ENCODE measurements at regions not wholly inside any gene's neighbourhood (a gene's known extent, or its start where the extent isn't known, plus 50 kb on each side); places are given as distances from the start of the nearest gene placed in this dataset.

DNA sequence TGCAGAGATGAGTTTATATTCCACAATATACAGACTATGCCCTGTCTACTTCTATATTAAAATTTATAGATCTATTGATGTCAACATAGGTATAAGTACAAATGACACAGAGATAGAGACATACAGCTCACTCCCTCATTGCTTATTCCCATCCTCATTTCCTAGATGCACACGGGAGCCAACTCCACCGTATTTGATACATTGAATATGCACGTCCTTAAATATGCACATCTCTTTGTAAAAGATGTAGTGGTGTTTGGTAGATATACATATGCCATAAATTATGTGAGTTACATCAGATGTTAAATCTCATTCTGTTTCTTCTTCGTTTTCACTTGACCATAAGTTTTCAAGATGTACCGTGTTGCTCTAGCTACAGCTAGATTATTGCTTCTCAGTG, 179.2 kb upstream of the RAB6C start:
- H3K27me3 ChIP-seq = peaks cover 12% of the 10 kb centered on the region
- no peaks in the 10 kb centered on the region for H3K36me3 ChIP-seq
- H3K9me3 ChIP-seq = no peaks in the 10 kb centered on the region
- no peaks in the 10 kb centered on the region for H3K4me1 ChIP-seq
- H3K27ac ChIP-seq = no peak overlapping the region
- no peak for ATAC-seq
- TF ChIP-seq POLR2AphosphoS5 (IDR thresholded peaks at IDR 0.05) = no peak
- TF ChIP-seq POLR2A (IDR thresholded peaks at IDR 0.05) = no peak
- TF ChIP-seq, protein P1, sequence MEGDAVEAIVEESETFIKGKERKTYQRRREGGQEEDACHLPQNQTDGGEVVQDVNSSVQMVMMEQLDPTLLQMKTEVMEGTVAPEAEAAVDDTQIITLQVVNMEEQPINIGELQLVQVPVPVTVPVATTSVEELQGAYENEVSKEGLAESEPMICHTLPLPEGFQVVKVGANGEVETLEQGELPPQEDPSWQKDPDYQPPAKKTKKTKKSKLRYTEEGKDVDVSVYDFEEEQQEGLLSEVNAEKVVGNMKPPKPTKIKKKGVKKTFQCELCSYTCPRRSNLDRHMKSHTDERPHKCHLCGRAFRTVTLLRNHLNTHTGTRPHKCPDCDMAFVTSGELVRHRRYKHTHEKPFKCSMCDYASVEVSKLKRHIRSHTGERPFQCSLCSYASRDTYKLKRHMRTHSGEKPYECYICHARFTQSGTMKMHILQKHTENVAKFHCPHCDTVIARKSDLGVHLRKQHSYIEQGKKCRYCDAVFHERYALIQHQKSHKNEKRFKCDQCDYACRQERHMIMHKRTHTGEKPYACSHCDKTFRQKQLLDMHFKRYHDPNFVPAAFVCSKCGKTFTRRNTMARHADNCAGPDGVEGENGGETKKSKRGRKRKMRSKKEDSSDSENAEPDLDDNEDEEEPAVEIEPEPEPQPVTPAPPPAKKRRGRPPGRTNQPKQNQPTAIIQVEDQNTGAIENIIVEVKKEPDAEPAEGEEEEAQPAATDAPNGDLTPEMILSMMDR (IDR thresholded peaks at IDR 0.05) = no peak
- no peak for TF ChIP-seq EP300 (IDR thresholded peaks at IDR 0.05)
- no peak overlapping the region for H3K4me3 ChIP-seq
- WGBS, 2 donors (ENCODE audit: low coverage in 1 of 2) = 78 to 85% methylated on average over 5 of the region's 5 CpGs

DNA sequence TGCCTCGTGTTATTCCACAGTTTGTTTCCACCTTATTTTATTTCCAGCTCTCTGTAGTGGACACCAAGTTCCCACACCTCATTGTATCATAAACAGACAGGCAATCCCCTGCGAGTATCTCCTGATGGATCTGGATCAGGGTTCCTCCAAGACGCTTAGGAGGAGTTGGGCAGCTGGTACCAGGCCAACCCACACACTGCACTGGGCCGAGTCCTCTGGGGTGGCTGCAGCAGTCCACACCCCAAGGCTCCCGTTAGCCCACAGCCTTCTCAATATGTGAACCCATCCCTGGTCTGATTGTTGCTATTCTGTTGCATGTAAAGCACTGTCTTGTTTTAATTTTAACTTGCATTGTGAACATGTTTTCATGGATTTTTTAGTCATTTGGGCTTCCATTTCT, 178.8 kb upstream of the RAB6C start:
- TF ChIP-seq EP300 (IDR thresholded peaks at IDR 0.05) (no peak), POLR2AphosphoS5 (IDR thresholded peaks at IDR 0.05) (no peak), POLR2A (IDR thresholded peaks at IDR 0.05) (no peak)
- TF ChIP-seq, protein P1 (IDR thresholded peaks at IDR 0.05) = no peak
- Histone ChIP-seq H3K36me3 (no peaks in the 10 kb centered on the region), H3K27me3 (peaks cover 11% of the 10 kb centered on the region), H3K4me1 (no peaks in the 10 kb centered on the region), H3K27ac (no peak overlapping the region), H3K4me3 (no peak overlapping the region), H3K9me3 (no peaks in the 10 kb centered on the region)
- WGBS, 2 donors (ENCODE audit: low coverage in 1 of 2) = 77 to 100% methylated on average over 3 to 5 of the region's 5 CpGs
- no peak for ATAC-seq

DNA sequence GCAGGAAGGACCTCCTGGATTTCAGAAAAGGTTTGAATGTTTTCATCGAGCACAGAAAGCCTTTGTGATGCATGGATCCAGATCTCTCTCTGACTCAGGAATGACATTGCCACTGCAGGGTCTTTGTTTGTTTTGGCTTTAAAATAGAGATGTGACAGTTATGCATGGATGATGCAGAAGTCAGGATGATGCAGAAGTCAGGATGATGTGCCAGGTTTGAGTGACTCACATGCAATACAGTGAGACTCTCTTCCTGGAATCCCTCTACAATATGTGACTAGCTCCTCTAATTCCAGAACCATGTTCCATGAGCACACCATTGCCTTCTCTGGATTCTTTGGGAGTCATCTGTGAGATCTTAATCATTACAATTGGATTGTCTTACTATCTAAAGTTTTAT, 177.9 kb upstream of the RAB6C start:
- no peak for ATAC-seq
- no peaks in the 10 kb centered on the region for H3K9me3 ChIP-seq
- H3K4me3 ChIP-seq = no peak overlapping the region
- H3K27me3 ChIP-seq = peaks cover 6% of the 10 kb centered on the region
- no peak overlapping the region for H3K27ac ChIP-seq
- H3K4me1 ChIP-seq = no peaks in the 10 kb centered on the region
- no peak for TF ChIP-seq EP300 (IDR thresholded peaks at IDR 0.05)
- TF ChIP-seq, protein P1 (IDR thresholded peaks at IDR 0.05) = no peak
- TF ChIP-seq POLR2A (IDR thresholded peaks at IDR 0.05) = no peak
- TF ChIP-seq POLR2AphosphoS5 (IDR thresholded peaks at IDR 0.05) = no peak
- no peaks in the 10 kb centered on the region for H3K36me3 ChIP-seq
- WGBS, 2 donors (ENCODE audit: low coverage in 1 of 2) = 71 to 82% methylated on average over 1 of the region's 1 CpG

DNA sequence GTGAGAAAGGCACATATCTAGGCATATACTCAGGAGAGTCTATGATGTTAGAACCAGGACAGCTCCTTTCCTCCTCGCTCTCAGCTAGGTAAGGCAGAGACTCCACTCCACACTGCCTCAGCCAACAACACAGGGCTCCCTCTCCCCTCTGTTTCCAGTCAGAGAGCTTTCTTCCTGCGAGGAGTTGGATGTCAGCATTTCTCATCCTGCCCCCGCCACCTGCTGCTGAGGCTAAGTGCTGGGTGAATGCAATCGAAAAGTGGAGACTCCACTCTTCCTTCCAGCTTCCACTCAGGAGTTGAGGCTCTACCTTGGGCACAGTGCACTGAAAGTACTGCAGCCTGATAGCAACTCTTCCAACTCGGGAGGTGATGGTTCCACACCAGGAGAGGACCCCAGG, 177.2 kb upstream of the RAB6C start:
- Histone ChIP-seq H3K27me3 (peaks cover 6% of the 10 kb centered on the region), H3K36me3 (no peaks in the 10 kb centered on the region)

DNA sequence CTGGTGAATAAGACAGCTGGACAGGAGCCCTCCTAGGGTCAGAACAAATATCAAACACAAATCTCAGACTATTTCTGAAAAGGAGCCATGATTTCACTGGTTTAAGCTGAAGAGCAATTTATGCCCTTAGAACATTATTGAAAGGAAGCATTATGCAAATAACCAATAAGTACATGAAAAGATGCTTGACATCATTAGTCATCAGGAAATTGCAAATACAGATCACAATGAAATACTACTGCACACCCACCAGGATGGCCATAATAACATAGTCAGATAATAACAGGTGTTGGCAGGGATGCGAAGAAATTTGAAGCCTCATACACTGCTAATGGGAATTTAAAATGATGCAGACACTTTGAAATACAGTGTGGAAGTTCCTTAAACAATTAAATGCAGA, 176.4 kb upstream of the RAB6C start:
- no peak overlapping the region for H3K4me3 ChIP-seq
- no peak for ATAC-seq
- no peaks in the 10 kb centered on the region for H3K36me3 ChIP-seq
- H3K27me3 ChIP-seq = peaks cover 6% of the 10 kb centered on the region
- H3K27ac ChIP-seq = no peak overlapping the region
- no peaks in the 10 kb centered on the region for H3K9me3 ChIP-seq
- TF ChIP-seq, protein P1 (IDR thresholded peaks at IDR 0.05) = no peak
- TF ChIP-seq EP300 (IDR thresholded peaks at IDR 0.05) (no peak), POLR2A (IDR thresholded peaks at IDR 0.05) (no peak), POLR2AphosphoS5 (IDR thresholded peaks at IDR 0.05) (no peak)
- WGBS, 2 donors (ENCODE audit: low coverage in 1 of 2) = 100% methylated on average over 1 of the region's 1 CpG
- no peaks in the 10 kb centered on the region for H3K4me1 ChIP-seq

More for the DNA sequence above, 177.2 kb upstream of the RAB6C start:
- Histone ChIP-seq H3K4me1 (no peaks in the 10 kb centered on the region), H3K9me3 (no peaks in the 10 kb centered on the region), H3K4me3 (no peak overlapping the region), H3K27ac (no peak overlapping the region)
- no peak for ATAC-seq
- 53% methylated on average over 5 of the region's 5 CpGs; no CpG with 5 or more reads in 1 of the 2 donors for WGBS, 2 donors (ENCODE audit: low coverage in 1 of 2)
- no peak for TF ChIP-seq EP300 (IDR thresholded peaks at IDR 0.05)
- TF ChIP-seq POLR2A (IDR thresholded peaks at IDR 0.05) = no peak
- TF ChIP-seq POLR2AphosphoS5 (IDR thresholded peaks at IDR 0.05) = no peak
- TF ChIP-seq, protein P1 (IDR thresholded peaks at IDR 0.05) = no peak

All from gastroesophageal sphincter (tissue), 4 donors.